Type B pancreatic cell (in vitro differentiated cells): ENCODE measurements at regions not wholly inside any gene's neighbourhood (a gene's known extent, or its start where the extent isn't known, plus 50 kb on each side); places are given as distances from the start of the nearest gene placed in this dataset.

Experiments used
- DNase-seq: peaks from one replicate; pipeline ENCODE4 v3.0.0; 2021; ENCODE audit warnings: mixed read lengths; ENCODE audit not compliant: unreplicated experiment; ENCODE audit errors: extremely low spot score
- H3K27ac Mint-ChIP-seq: 2 replicates; pipeline ENCODE4 v1.8.0; 2021; ENCODE audit warnings: mild to moderate bottlenecking, mixed read lengths
- H3K27me3 Mint-ChIP-seq: 2 replicates; pipeline ENCODE4 v1.8.0; 2021; ENCODE audit warnings: mixed read lengths
- H3K36me3 Mint-ChIP-seq: 2 replicates; pipeline ENCODE4 v1.8.0; 2021; ENCODE audit warnings: mixed read lengths
- H3K4me1 Mint-ChIP-seq: one replicate; pipeline ENCODE4 v1.8.0; 2021; ENCODE audit warnings: mixed read lengths; ENCODE audit not compliant: unreplicated experiment
- H3K4me3 Mint-ChIP-seq: 2 replicates; pipeline ENCODE4 v1.8.0; 2021; ENCODE audit warnings: mild to moderate bottlenecking, mixed read lengths
- H3K9me3 Mint-ChIP-seq: 2 replicates; pipeline ENCODE4 v1.8.0; 2021; ENCODE audit warnings: mixed read lengths
- CTCF ChIP-seq: fragments of 200-600 bp; sonication (generic); conservative IDR thresholded peaks from 2 replicates; pipeline ENCODE4 v1.5.0; 2021; ENCODE audit warnings: antibody characterized with exemption, mild to moderate bottlenecking

GRCh38 chr6:91653895-91654294 lies 1067.0 kb upstream of the MAP3K7 start:
- H3K27ac Mint-ChIP-seq: no peak overlapping the region
- no peak overlapping the region for H3K4me3 Mint-ChIP-seq

GRCh38 chr6:91653076-91653723 lies 1066.3 kb upstream of the MAP3K7 start:
- Mint-ChIP-seq H3K27ac (no peak overlapping the region), H3K4me3 (no peak overlapping the region), H3K9me3 (no peaks in the 10 kb centered on the region), H3K27me3 (peaks cover 19% of the 10 kb centered on the region), H3K36me3 (no peaks in the 10 kb centered on the region), H3K4me1 (peaks cover 10% of the 10 kb centered on the region)
- no peak for DNase-seq
- no peak for TF ChIP-seq CTCF

More at GRCh38 chr6:91653895-91654294, 1067.0 kb upstream of the MAP3K7 start:
- no peak for TF ChIP-seq CTCF
- no peaks in the 10 kb centered on the region for H3K36me3 Mint-ChIP-seq
- H3K27me3 Mint-ChIP-seq: peaks cover 22% of the 10 kb centered on the region
- H3K4me1 Mint-ChIP-seq: peaks cover 10% of the 10 kb centered on the region
- no peaks in the 10 kb centered on the region for H3K9me3 Mint-ChIP-seq
- no peak for DNase-seq

- H3K27me3 Mint-ChIP-seq: no peaks in the 10 kb centered on the region
- no peak overlapping the region for H3K27ac Mint-ChIP-seq
- peaks cover 4% of the 10 kb centered on the region for H3K9me3 Mint-ChIP-seq
- H3K36me3 Mint-ChIP-seq: no peaks in the 10 kb centered on the region
- TF ChIP-seq CTCF: no peak
- H3K4me1 Mint-ChIP-seq: no peaks in the 10 kb centered on the region
- DNase-seq: no peak
- H3K4me3 Mint-ChIP-seq: no peak overlapping the region
Measured at GRCh38 chr6:91646649-91647048, 1059.8 kb upstream of the MAP3K7 start.

- no peak for TF ChIP-seq CTCF
- H3K27ac Mint-ChIP-seq: no peak overlapping the region
Measured at GRCh38 chr6:91645811-91646210, 1058.9 kb upstream of the MAP3K7 start.

GRCh38 chr6:91637217-91637616 lies 1050.3 kb upstream of the MAP3K7 start:
- Mint-ChIP-seq H3K27ac (no peak overlapping the region), H3K9me3 (peaks cover 8% of the 10 kb centered on the region), H3K27me3 (no peaks in the 10 kb centered on the region), H3K4me3 (no peak overlapping the region), H3K36me3 (no peaks in the 10 kb centered on the region), H3K4me1 (peaks cover 18% of the 10 kb centered on the region)
- TF ChIP-seq CTCF: no peak
- no peak for DNase-seq

More at GRCh38 chr6:91645811-91646210, 1058.9 kb upstream of the MAP3K7 start:
- Mint-ChIP-seq H3K27me3 (no peaks in the 10 kb centered on the region), H3K4me3 (no peak overlapping the region), H3K4me1 (no peaks in the 10 kb centered on the region), H3K36me3 (no peaks in the 10 kb centered on the region), H3K9me3 (peaks cover 8% of the 10 kb centered on the region)
- no peak for DNase-seq

GRCh38 chr6:91634791-91635190 lies 1047.9 kb upstream of the MAP3K7 start:
- no peak overlapping the region for H3K4me3 Mint-ChIP-seq
- no peak for DNase-seq
- H3K27ac Mint-ChIP-seq: no peak overlapping the region
- no peak for TF ChIP-seq CTCF
- H3K27me3 Mint-ChIP-seq: no peaks in the 10 kb centered on the region
- H3K36me3 Mint-ChIP-seq: no peaks in the 10 kb centered on the region
- peaks cover 18% of the 10 kb centered on the region for H3K4me1 Mint-ChIP-seq
- H3K9me3 Mint-ChIP-seq: no peaks in the 10 kb centered on the region
